GM18499 (cell line): ENCODE measurements at regions not wholly inside any gene's neighbourhood (a gene's known extent, or its start where the extent isn't known, plus 50 kb on each side); places are given as distances from the start of the nearest gene placed in this dataset.

Experiments used
- ATAC-seq: cut with Tn5 transposase; IDR thresholded peaks from one replicate; pipeline ENCODE4 v1.9.1; 2021; ENCODE audit warnings: moderate number of reproducible peaks; ENCODE audit not compliant: insufficient read depth, unreplicated experiment

GRCh38 chr18:55166260-55166598, 207.0 kb upstream of the CCDC68 start:
- ATAC-seq, result no peak

- ATAC-seq, result no peak
These were observed 204.3 kb upstream of the CCDC68 start for GRCh38 chr18:55163550-55163949.

DNA sequence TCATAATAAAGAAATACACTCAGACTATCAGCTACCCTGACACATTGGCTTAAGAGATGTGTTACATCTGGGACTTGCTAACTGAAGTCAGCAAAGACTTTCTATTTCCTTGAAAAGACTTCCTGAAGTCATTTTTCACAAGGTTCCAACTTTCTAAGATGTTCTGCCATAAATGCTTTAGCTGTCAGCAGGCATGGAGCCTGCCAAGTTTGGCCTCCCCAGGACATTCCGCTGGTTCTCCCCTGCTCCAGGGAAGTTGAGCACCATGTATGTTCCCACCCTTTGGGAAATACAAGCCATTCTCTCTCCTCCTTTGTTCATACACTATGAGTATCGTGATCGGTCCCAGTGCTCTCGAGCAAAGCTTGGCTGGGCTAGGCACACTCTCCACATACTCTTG, 202.7 kb upstream of the CCDC68 start:
- no peak for ATAC-seq

- no peak for ATAC-seq
These were observed 199.8 kb upstream of the CCDC68 start for GRCh38 chr18:55159027-55159426.

GRCh38 chr18:55158570-55158969, 199.3 kb upstream of the CCDC68 start:
- no peak for ATAC-seq

GRCh38 chr18:55153346-55153745, 194.1 kb upstream of the CCDC68 start:
- ATAC-seq, result no peak

- ATAC-seq, result no peak
These were observed 193.5 kb upstream of the CCDC68 start for GRCh38 chr18:55152801-55153200.

GRCh38 chr18:55149994-55150393, 190.7 kb upstream of the CCDC68 start:
- no peak for ATAC-seq

DNA sequence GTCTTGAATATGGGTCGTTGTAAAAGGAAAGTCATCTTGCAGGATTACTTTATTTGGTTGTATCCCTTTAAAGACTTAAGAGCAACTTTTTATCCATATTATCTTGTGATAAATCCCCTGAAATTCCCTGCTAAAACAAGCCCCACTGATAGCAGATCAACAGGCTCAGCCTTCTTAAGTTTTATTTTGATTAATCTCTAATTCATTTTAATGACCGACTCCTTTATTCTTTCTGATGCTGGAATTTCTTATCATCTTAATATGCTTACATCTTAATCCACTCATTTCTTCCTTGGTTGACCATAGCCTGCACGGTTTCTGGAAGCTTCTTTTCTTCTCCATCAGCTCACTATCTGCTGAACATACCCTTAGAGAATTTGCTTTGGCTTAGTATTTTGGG, 188.5 kb upstream of the CCDC68 start:
- no peak for ATAC-seq

GRCh38 chr18:55144193-55144930, 185.1 kb upstream of the CCDC68 start:
- no peak for ATAC-seq

DNA sequence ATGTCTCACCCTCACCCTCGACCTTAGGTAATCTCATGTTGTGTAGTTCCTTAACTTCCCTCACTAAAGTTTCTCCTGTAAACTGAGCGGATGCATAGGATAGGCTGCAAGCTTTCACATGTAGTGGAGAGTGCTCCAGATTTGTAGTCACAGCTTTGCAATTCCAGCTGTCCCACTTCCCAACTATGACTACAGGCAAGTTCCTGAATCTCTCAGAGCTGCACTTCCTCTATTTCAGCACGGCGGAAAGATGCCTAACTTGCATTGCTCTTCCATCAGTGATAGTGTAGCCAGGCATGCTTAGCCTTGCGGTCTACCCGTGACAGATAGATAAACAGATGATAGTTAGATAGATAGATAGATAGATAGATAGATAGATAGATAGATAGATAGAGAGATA, 183.1 kb upstream of the CCDC68 start:
- ATAC-seq, result no peak

DNA sequence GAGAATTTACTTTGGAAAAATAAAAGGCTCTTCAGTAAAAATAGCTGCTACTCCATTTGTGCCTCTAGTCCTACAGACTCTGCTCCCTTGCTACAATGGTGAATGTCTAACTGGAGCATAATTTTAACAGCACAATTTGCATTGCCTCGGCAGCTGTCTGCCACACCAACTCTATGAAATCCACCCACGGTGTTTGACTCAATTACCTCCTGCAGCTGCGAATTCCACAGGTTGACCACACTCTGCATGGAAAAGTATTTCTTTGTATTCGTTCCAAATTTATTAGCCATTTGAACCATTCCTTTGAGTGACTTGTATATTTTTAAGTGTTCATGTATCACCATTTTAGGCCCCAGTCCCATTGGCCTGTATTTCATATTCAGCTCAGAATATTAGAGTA, 182.1 kb upstream of the CCDC68 start:
- no peak for ATAC-seq

GRCh38 chr18:55139836-55140235, 180.6 kb upstream of the CCDC68 start:
- no peak for ATAC-seq

DNA sequence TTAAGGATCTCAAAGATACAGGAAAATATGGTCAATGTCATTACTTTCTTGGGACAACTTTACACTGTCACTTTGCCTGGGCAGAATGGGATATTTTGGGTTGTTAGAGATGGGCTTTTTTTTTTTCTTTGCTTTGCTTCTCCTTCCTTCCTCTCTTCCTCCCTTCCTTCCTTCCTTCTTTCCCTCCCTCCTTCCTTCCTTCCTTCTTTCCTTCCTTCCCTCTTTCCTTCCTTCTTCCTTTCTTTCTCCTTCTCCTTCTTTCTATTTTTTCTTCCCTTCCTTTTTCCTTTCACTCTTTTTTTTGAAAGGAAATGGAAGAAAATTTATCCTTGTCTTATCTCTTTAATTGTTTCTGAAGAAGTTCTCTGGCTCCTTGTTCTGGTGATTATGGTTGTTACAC, 180.0 kb upstream of the CCDC68 start:
- no peak for ATAC-seq

- ATAC-seq, result no peak
These were observed 179.1 kb upstream of the CCDC68 start for GRCh38 chr18:55138401-55138800.

GRCh38 chr18:55137602-55138001, 178.3 kb upstream of the CCDC68 start:
- ATAC-seq, result no peak

- ATAC-seq, result no peak
These were observed 177.6 kb upstream of the CCDC68 start for GRCh38 chr18:55136864-55137263.

GRCh38 chr18:55136258-55136657, 177.0 kb upstream of the CCDC68 start:
- ATAC-seq, result no peak

DNA sequence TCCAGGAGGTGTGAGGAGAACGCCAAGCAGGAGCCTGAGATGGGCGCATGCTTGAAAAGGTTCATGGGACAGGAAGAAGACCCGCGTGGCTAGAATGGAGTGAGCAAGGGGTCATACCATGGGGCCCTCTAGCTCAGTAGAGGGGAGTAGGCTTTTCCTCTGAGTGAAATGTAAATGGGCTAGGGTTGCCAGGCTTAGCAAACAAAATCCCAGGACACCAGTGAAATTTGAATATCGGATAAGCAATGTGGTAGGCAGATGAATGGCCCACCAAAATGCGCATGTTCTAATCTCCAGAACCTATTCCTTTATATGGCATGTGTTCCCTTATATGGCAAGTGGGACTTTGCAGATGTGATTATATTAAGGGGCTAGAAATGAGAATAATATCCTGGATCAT, 174.1 kb upstream of the CCDC68 start:
- no peak for ATAC-seq

- ATAC-seq, result no peak
These were observed 169.2 kb upstream of the CCDC68 start for GRCh38 chr18:55128437-55128836.

GRCh38 chr18:55124078-55124763, 165.0 kb upstream of the CCDC68 start:
- no peak for ATAC-seq

- no peak for ATAC-seq
These were observed 164.1 kb upstream of the CCDC68 start for GRCh38 chr18:55123361-55123760.
